ENCODE measurements at regions not wholly inside any gene's neighbourhood (a gene's known extent, or its start where the extent isn't known, plus 50 kb on each side); places are given as distances from the start of the nearest gene placed in this dataset.

DNA sequence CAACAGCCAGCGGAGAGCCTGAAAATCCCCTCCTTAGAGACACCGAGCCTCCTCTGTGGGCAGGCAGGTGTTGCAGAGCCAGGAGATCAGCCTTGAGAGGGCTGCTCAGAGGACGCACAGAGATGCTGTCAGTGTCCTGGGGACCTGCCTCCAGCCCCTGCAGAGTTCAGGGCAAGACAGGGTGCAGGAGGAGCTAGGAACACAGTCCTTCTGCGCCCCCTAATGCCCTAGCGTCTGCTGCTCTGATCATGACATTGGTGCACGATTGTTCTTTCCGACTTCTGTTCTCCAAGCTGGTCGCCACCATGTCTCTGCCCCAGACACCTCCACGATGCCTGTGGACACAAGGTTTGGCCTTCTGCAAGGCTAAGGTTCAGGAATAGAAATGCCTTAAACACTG lies 613.7 kb upstream of the MKI67 start:
- no peaks in the 10 kb centered on the region for H3K4me1 ChIP-seq (ENCODE audit: control insufficient read depth in 2 of 2, insufficient read depth in 2 of 2, low read length in 2 of 2)
- H3K36me3 ChIP-seq (ENCODE audit: control insufficient read depth in 2 of 2, insufficient read depth in 2 of 2, low read length in 1 of 2), result no peaks in the 10 kb centered on the region
- no peak overlapping the region for H3K27ac ChIP-seq (ENCODE audit: low read depth in 1 of 2, low read length in 1 of 2)
- H3K9me3 ChIP-seq (ENCODE audit: control insufficient read depth in 2 of 2, insufficient read depth in 1 of 2, low read length in 1 of 2), result no peaks in the 10 kb centered on the region
- 67% methylated on average over 9 of the region's 9 CpGs for WGBS
- no peak overlapping the region for H3K4me3 ChIP-seq (ENCODE audit: low read length in 2 of 2)
- H3K27me3 ChIP-seq (ENCODE audit: control insufficient read depth in 2 of 2, insufficient read depth in 1 of 2, low read length in 1 of 2), result no peaks in the 10 kb centered on the region
- DNase-seq (ENCODE audit: low read depth in 6 of 9, low spot score in 9 of 9), result no peak

DNA sequence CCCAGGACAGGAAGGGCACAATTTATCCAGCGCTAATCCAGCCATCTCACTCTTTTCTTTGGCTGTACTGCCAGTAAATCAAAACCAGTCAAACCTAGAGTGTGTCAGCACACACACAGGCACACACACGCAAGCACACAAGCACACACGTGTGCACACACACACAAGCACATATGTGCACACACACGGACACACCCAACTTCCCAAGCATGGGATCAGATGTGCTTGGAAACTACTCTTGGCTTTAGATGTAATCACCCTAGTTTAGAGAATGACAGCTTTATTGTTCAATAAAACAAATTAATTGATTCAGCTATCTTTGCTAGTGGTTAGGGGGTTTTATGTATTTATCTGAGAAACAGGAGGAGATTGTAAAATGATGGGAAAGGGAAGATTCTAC lies 615.0 kb upstream of the MKI67 start:
- no peaks in the 10 kb centered on the region for H3K36me3 ChIP-seq (ENCODE audit: control insufficient read depth in 2 of 2, insufficient read depth in 2 of 2, low read length in 1 of 2)
- no peak overlapping the region for H3K4me3 ChIP-seq (ENCODE audit: low read length in 2 of 2)
- WGBS, result 91% methylated on average over 4 of the region's 4 CpGs
- H3K27ac ChIP-seq (ENCODE audit: low read depth in 1 of 2, low read length in 1 of 2), result no peak overlapping the region
- no peaks in the 10 kb centered on the region for H3K4me1 ChIP-seq (ENCODE audit: control insufficient read depth in 2 of 2, insufficient read depth in 2 of 2, low read length in 2 of 2)
- no peaks in the 10 kb centered on the region for H3K9me3 ChIP-seq (ENCODE audit: control insufficient read depth in 2 of 2, insufficient read depth in 1 of 2, low read length in 1 of 2)
- DNase-seq (ENCODE audit: low read depth in 6 of 9, low spot score in 9 of 9), result no peak
- no peaks in the 10 kb centered on the region for H3K27me3 ChIP-seq (ENCODE audit: control insufficient read depth in 2 of 2, insufficient read depth in 1 of 2, low read length in 1 of 2)

DNA sequence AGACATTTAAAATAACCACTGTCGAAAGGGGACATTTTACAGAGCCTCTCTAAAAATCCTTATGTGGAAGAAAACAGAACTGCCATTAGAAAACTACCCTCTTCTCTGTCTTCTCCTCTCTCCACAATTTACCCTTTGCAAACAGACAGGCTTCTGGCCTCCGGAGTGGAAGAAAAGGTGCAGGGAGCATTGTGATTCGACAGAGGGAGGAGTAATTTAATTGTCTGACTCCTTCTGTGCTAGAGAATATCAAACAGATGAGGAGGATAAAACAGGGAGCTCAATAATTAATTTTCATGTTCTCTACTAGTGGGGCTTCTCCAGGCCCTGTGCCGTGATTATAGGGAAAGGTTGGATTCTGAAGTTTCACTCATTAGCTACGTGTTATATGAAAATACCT lies 615.5 kb upstream of the MKI67 start:
- H3K27me3 ChIP-seq (ENCODE audit: control insufficient read depth in 2 of 2, insufficient read depth in 1 of 2, low read length in 1 of 2), result no peaks in the 10 kb centered on the region
- H3K27ac ChIP-seq (ENCODE audit: low read depth in 1 of 2, low read length in 1 of 2), result no peak overlapping the region
- no peak overlapping the region for H3K4me3 ChIP-seq (ENCODE audit: low read length in 2 of 2)
- no peaks in the 10 kb centered on the region for H3K9me3 ChIP-seq (ENCODE audit: control insufficient read depth in 2 of 2, insufficient read depth in 1 of 2, low read length in 1 of 2)
- no peaks in the 10 kb centered on the region for H3K4me1 ChIP-seq (ENCODE audit: control insufficient read depth in 2 of 2, insufficient read depth in 2 of 2, low read length in 2 of 2)
- WGBS, result 90% methylated on average over 5 of the region's 5 CpGs
- H3K36me3 ChIP-seq (ENCODE audit: control insufficient read depth in 2 of 2, insufficient read depth in 2 of 2, low read length in 1 of 2), result no peaks in the 10 kb centered on the region
- DNase-seq (ENCODE audit: low read depth in 6 of 9, low spot score in 9 of 9), result no peak

DNA sequence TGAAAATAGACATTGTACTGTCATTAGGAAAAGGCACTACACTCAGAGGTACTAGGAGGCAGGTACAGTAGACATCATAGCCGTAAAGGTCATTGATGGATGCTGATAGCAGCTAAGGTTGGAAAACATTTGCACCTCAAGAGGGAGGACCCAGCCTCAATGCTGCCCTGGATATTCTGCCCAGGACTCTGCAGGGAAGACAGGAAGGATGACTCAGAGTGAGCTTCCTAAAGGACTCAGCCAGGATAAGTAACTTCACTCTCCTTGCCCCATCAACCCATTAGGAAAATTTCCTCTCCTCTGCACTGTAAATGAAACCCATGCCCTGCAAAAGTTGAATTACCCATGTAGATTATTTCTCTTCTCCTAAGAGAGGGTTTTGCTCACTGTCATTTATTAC lies 617.9 kb upstream of the MKI67 start:
- no peak for DNase-seq (ENCODE audit: low read depth in 6 of 9, low spot score in 9 of 9)
- no peaks in the 10 kb centered on the region for H3K4me1 ChIP-seq (ENCODE audit: control insufficient read depth in 2 of 2, insufficient read depth in 2 of 2, low read length in 2 of 2)
- no peak overlapping the region for H3K4me3 ChIP-seq (ENCODE audit: low read length in 2 of 2)
- no peaks in the 10 kb centered on the region for H3K36me3 ChIP-seq (ENCODE audit: control insufficient read depth in 2 of 2, insufficient read depth in 2 of 2, low read length in 1 of 2)
- no peak overlapping the region for H3K27ac ChIP-seq (ENCODE audit: low read depth in 1 of 2, low read length in 1 of 2)
- H3K9me3 ChIP-seq (ENCODE audit: control insufficient read depth in 2 of 2, insufficient read depth in 1 of 2, low read length in 1 of 2), result no peaks in the 10 kb centered on the region
- no peaks in the 10 kb centered on the region for H3K27me3 ChIP-seq (ENCODE audit: control insufficient read depth in 2 of 2, insufficient read depth in 1 of 2, low read length in 1 of 2)
- WGBS, result 88% methylated on average over 1 of the region's 1 CpG

DNA sequence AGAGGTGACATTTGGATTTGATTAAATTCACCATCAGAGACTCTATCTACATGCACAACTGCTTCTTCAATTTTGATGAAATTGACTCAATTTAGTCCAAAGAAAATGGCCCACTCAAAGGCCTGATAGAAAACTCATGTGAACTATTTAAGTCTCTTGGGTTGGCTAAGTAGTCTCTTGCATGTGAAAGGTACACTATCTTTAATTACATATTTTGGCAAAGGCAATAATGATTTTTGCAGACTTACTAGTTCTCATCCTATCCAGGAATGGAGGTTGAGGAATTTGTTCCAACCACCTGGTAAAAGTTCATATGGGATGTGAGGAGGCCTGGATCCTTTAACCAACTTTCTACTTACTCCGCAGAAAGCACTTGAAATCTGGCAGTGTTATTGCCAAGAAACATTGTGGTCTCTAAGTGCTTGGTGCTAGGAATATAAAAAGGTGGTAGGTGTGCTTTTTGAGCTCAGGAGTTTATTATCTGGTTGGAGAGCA lies 618.6 kb upstream of the MKI67 start:
- 100% methylated on average over 1 of the region's 1 CpG for WGBS
- Histone ChIP-seq H3K4me3 (ENCODE audit: low read length in 2 of 2) (no peak overlapping the region), H3K27ac (ENCODE audit: low read depth in 1 of 2, low read length in 1 of 2) (no peak overlapping the region), H3K36me3 (ENCODE audit: control insufficient read depth in 2 of 2, insufficient read depth in 2 of 2, low read length in 1 of 2) (no peaks in the 10 kb centered on the region), H3K27me3 (ENCODE audit: control insufficient read depth in 2 of 2, insufficient read depth in 1 of 2, low read length in 1 of 2) (no peaks in the 10 kb centered on the region), H3K4me1 (ENCODE audit: control insufficient read depth in 2 of 2, insufficient read depth in 2 of 2, low read length in 2 of 2) (no peaks in the 10 kb centered on the region), H3K9me3 (ENCODE audit: control insufficient read depth in 2 of 2, insufficient read depth in 1 of 2, low read length in 1 of 2) (no peaks in the 10 kb centered on the region)
- DNase-seq (ENCODE audit: low read depth in 6 of 9, low spot score in 9 of 9), result no peak

DNA sequence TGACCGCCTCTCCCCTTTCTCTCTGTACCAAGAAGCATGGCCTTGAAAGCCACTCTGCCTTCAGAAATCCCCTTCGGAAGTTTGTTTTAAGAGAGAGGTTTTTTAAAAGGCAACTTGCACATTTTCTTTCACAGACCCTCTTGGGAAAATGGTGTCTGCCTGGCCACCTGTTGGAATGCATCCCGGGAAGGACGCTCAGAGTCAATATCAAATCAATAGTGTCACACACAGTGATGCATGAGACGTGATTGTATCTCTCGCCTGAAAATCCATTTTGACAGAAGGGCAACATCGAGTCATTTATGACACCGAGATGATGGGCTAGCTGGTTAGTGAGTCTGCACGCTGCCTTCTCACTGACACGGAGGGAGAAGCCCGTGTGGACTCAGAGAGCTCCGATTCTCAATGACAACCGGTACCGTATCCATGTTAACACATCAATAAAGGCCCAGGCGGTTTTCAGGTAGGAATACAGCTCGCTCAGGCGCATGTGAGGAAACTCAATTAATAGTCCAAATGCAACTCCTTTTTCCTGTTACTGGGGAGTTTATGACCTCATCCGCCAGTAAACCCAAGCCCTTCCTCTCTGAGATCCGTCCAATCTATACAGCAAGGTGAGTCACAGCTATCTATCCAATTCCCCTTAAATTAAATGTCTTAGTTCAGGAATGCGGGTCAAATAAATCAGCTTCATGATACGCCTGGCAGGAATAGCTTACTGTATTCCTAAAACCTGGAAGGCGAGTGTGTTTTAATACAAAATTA lies 621.5 kb upstream of the MKI67 start:
- Histone ChIP-seq H3K27me3 (ENCODE audit: control insufficient read depth in 2 of 2, insufficient read depth in 1 of 2, low read length in 1 of 2) (no peaks in the 10 kb centered on the region), H3K4me3 (ENCODE audit: low read length in 2 of 2) (no peak overlapping the region), H3K36me3 (ENCODE audit: control insufficient read depth in 2 of 2, insufficient read depth in 2 of 2, low read length in 1 of 2) (no peaks in the 10 kb centered on the region), H3K9me3 (ENCODE audit: control insufficient read depth in 2 of 2, insufficient read depth in 1 of 2, low read length in 1 of 2) (no peaks in the 10 kb centered on the region), H3K4me1 (ENCODE audit: control insufficient read depth in 2 of 2, insufficient read depth in 2 of 2, low read length in 2 of 2) (no peaks in the 10 kb centered on the region), H3K27ac (ENCODE audit: low read depth in 1 of 2, low read length in 1 of 2) (no peak overlapping the region)
- 91% methylated on average over 22 of the region's 22 CpGs for WGBS
- no peak for DNase-seq (ENCODE audit: low read depth in 6 of 9, low spot score in 9 of 9)

DNA sequence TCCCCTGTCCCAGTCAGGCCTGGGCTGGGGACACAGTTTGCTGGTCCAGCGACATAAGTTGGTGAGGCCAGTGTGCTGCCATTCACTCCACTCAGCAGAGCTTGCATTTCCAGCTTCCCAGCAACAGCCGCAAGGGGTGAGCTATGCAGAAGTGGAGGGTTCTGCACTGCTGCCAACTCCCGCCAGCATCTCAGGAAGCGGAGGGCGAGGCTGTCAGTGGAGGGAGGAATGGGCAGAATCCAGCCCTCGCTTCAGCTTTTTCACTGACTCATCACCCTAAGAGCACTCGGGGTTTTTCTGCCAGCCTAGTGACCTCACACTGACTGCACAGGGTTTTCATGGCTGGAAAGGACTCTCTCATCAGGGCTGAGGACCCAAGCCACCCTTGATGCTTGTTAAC lies 625.1 kb upstream of the MKI67 start:
- Histone ChIP-seq H3K27ac (ENCODE audit: low read depth in 1 of 2, low read length in 1 of 2) (no peak overlapping the region), H3K36me3 (ENCODE audit: control insufficient read depth in 2 of 2, insufficient read depth in 2 of 2, low read length in 1 of 2) (no peaks in the 10 kb centered on the region), H3K9me3 (ENCODE audit: control insufficient read depth in 2 of 2, insufficient read depth in 1 of 2, low read length in 1 of 2) (no peaks in the 10 kb centered on the region), H3K4me3 (ENCODE audit: low read length in 2 of 2) (no peak overlapping the region), H3K4me1 (ENCODE audit: control insufficient read depth in 2 of 2, insufficient read depth in 2 of 2, low read length in 2 of 2) (no peaks in the 10 kb centered on the region), H3K27me3 (ENCODE audit: control insufficient read depth in 2 of 2, insufficient read depth in 1 of 2, low read length in 1 of 2) (no peaks in the 10 kb centered on the region)
- DNase-seq (ENCODE audit: low read depth in 6 of 9, low spot score in 9 of 9), result no peak
- WGBS, result 90% methylated on average over 7 of the region's 7 CpGs

DNA sequence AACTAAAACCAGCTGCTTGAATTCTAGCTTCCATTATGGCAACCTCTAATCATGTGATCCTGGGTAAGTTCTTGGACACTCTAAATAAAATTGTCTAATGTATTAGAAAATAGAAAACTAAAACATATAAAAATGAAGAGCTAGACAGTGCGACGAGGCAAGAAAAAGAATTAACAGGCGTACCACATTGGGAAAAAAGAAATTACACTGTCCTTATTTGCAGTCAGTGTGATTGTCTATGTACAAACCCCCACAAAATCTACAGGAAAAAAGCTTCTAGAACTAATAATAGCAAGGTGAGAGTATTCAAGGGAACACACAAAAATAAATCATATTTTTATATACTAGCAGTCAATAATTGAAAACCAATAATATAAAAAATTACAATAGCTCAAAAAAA lies 625.6 kb upstream of the MKI67 start:
- Histone ChIP-seq H3K4me3 (ENCODE audit: low read length in 2 of 2) (no peak overlapping the region), H3K4me1 (ENCODE audit: control insufficient read depth in 2 of 2, insufficient read depth in 2 of 2, low read length in 2 of 2) (no peaks in the 10 kb centered on the region), H3K27me3 (ENCODE audit: control insufficient read depth in 2 of 2, insufficient read depth in 1 of 2, low read length in 1 of 2) (no peaks in the 10 kb centered on the region), H3K36me3 (ENCODE audit: control insufficient read depth in 2 of 2, insufficient read depth in 2 of 2, low read length in 1 of 2) (no peaks in the 10 kb centered on the region), H3K9me3 (ENCODE audit: control insufficient read depth in 2 of 2, insufficient read depth in 1 of 2, low read length in 1 of 2) (no peaks in the 10 kb centered on the region), H3K27ac (ENCODE audit: low read depth in 1 of 2, low read length in 1 of 2) (no peak overlapping the region)
- WGBS, result 98% methylated on average over 3 of the region's 3 CpGs
- DNase-seq (ENCODE audit: low read depth in 6 of 9, low spot score in 9 of 9), result no peak

DNA sequence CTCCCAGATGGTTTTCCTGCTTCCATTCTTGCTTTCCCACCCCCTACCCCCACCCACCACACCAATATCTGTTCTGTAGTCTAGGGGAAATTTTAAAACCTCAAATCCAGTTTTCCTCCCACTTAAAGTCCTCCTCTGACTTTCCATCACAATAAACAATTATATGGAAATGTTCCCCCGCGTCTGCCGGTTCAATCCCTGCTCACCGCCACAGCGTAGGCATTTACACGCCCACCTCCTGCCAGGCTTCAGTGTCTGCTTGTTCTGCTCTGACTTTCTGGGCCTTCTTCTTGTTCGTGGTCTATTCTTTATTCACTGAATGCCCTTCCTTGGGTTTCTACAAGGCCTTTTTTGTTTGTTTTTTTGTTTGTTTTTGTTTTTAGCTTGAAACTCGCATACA lies 633.0 kb upstream of the MKI67 start:
- Histone ChIP-seq H3K4me1 (ENCODE audit: control insufficient read depth in 2 of 2, insufficient read depth in 2 of 2, low read length in 2 of 2) (no peaks in the 10 kb centered on the region), H3K27ac (ENCODE audit: low read depth in 1 of 2, low read length in 1 of 2) (no peak overlapping the region), H3K27me3 (ENCODE audit: control insufficient read depth in 2 of 2, insufficient read depth in 1 of 2, low read length in 1 of 2) (no peaks in the 10 kb centered on the region), H3K36me3 (ENCODE audit: control insufficient read depth in 2 of 2, insufficient read depth in 2 of 2, low read length in 1 of 2) (no peaks in the 10 kb centered on the region), H3K4me3 (ENCODE audit: low read length in 2 of 2) (no peak overlapping the region), H3K9me3 (ENCODE audit: control insufficient read depth in 2 of 2, insufficient read depth in 1 of 2, low read length in 1 of 2) (no peaks in the 10 kb centered on the region)
- WGBS, result 90% methylated on average over 8 of the region's 8 CpGs
- no peak for DNase-seq (ENCODE audit: low read depth in 6 of 9, low spot score in 9 of 9)

Measured in thymus (tissue), 11 donors.